RPMI8226 (cell line): ENCODE measurements at regions not wholly inside any gene's neighbourhood (a gene's known extent, or its start where the extent isn't known, plus 50 kb on each side); places are given as distances from the start of the nearest gene placed in this dataset.

ENCODE experiments used
- DNase-seq: peaks from one replicate; pipeline ENCODE4 v3.0.0-alpha.2; 2015

- no peak for DNase-seq
These were observed 654.8 kb upstream of the TBX3 start for GRCh38 chr12:115338566-115339294.

GRCh38 chr12:115337693-115338543 lies 653.9 kb upstream of the TBX3 start:
- DNase-seq = no peak

GRCh38 chr12:115336506-115336905 lies 652.5 kb upstream of the TBX3 start:
- no peak for DNase-seq

- DNase-seq = no peak
These were observed 651.6 kb upstream of the TBX3 start for GRCh38 chr12:115335594-115335993.

GRCh38 chr12:115335048-115335447 lies 651.1 kb upstream of the TBX3 start:
- DNase-seq = no peak

- DNase-seq = no peak
These were observed 649.0 kb upstream of the TBX3 start for GRCh38 chr12:115332945-115333344.

GRCh38 chr12:115325858-115326257 lies 641.9 kb upstream of the TBX3 start:
- DNase-seq = no peak

- DNase-seq = no peak
These were observed 641.1 kb upstream of the TBX3 start for GRCh38 chr12:115324949-115325593.

GRCh38 chr12:115323223-115323905 lies 639.4 kb upstream of the TBX3 start:
- no peak for DNase-seq

- DNase-seq = no peak
These were observed 638.3 kb upstream of the TBX3 start for GRCh38 chr12:115322275-115322674.

GRCh38 chr12:115320967-115321366 lies 637.0 kb upstream of the TBX3 start:
- DNase-seq = no peak

- no peak for DNase-seq
These were observed 636.5 kb upstream of the TBX3 start for GRCh38 chr12:115320451-115320850.

- no peak for DNase-seq
These were observed 635.6 kb upstream of the TBX3 start for GRCh38 chr12:115319446-115320040.

- no peak for DNase-seq
These were observed 630.0 kb upstream of the TBX3 start for GRCh38 chr12:115313929-115314328.

GRCh38 chr12:115312901-115313300 lies 628.9 kb upstream of the TBX3 start:
- DNase-seq = no peak

GRCh38 chr12:115311875-115312274 lies 627.9 kb upstream of the TBX3 start:
- no peak for DNase-seq

GRCh38 chr12:115308918-115309317 lies 624.9 kb upstream of the TBX3 start:
- DNase-seq = no peak

- no peak for DNase-seq
These were observed 622.4 kb upstream of the TBX3 start for GRCh38 chr12:115306380-115306779.

- no peak for DNase-seq
These were observed 621.9 kb upstream of the TBX3 start for GRCh38 chr12:115305867-115306266.

GRCh38 chr12:115305275-115305674 lies 621.3 kb upstream of the TBX3 start:
- no peak for DNase-seq

GRCh38 chr12:115303723-115304309 lies 619.8 kb upstream of the TBX3 start:
- no peak for DNase-seq

- no peak for DNase-seq
These were observed 613.5 kb upstream of the TBX3 start for GRCh38 chr12:115297445-115297844.
